ENCODE measurements at regions not wholly inside any gene's neighbourhood (a gene's known extent, or its start where the extent isn't known, plus 50 kb on each side); places are given as distances from the start of the nearest gene placed in this dataset.

DNA sequence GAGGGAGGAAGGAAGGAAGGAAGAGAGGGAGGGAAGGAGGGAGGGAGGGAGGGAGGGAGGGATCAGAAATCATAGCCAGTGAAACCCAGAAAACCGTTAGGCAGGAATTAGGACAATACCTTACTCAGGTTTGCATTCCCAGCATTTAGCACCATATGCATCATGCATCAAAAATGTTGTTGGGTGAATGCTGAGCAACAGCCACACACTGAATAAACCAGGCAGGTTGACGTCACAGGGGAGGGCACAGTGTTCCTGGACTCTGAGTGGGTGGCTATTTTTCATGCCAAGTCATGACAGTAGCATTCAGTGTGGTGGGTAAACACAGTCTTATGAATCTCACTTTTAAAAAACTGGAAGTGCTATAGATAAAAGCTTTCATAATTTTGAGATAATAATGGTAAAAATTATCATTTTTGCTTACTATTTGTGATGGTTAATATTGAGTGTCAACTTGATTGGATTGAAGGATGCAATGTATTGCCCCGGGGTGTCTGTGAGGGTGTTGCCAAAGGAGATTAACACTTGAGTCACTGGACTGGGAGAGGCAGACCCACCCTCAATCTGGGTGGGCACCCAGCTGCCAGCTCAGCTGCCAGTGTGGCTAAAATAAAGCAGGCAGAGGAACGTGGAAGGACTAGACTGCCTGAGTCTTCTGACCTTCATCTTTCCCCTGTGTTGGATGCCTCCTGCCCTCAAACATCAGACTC lies 199.1 kb upstream of the PRKCQ start:
- no peak overlapping the region for H3K27ac Mint-ChIP-seq
- peaks cover 0 to 3% (median 0%) of the 10 kb centered on the region in 9 donors for H3K9me3 Mint-ChIP-seq
- ATAC-seq (no peak), DNase-seq (no peak)
- POLR2A ChIA-PET: no interaction called here
- no peaks in the 10 kb centered on the region for H3K36me3 Mint-ChIP-seq
- H3K4me3 Mint-ChIP-seq: no peak overlapping the region
- H3K4me1 Mint-ChIP-seq: peaks cover 0 to 13% (median 0%) of the 10 kb centered on the region in 4 donors
- H3K27me3 Mint-ChIP-seq: peaks cover 17 to 77% (median 40%) of the 10 kb centered on the region in 5 donors

DNA sequence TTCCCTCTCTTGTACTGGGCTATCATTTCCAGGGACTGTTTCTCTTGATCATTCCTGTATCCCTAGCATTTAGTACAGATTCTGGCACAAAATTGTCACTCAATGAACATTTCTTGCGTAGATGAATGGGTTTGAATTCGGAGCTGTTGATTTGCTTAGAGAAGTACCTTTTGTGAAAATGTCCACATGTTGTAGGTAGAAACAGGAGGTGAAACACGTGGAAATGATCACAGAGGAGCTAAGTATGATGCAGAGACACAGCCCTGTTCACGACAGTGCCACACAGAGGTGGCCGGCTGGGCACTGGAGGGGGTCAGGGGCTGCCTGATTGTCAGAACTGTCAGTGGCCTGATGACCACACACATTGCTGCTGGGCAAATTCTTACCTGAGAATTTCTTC lies 196.1 kb upstream of the PRKCQ start:
- DNase-seq (no peak), ATAC-seq (no peak)
- H3K36me3 Mint-ChIP-seq: no peaks in the 10 kb centered on the region
- POLR2A ChIA-PET: no interaction called here
- peaks cover 0 to 12% (median 3%) of the 10 kb centered on the region in 9 donors for H3K9me3 Mint-ChIP-seq
- H3K4me1 Mint-ChIP-seq: peaks cover 0 to 5% (median 0%) of the 10 kb centered on the region in 4 donors
- peaks cover 18 to 58% (median 33%) of the 10 kb centered on the region in 5 donors for H3K27me3 Mint-ChIP-seq
- H3K27ac Mint-ChIP-seq: no peak overlapping the region
- H3K4me3 Mint-ChIP-seq: no peak overlapping the region

DNA sequence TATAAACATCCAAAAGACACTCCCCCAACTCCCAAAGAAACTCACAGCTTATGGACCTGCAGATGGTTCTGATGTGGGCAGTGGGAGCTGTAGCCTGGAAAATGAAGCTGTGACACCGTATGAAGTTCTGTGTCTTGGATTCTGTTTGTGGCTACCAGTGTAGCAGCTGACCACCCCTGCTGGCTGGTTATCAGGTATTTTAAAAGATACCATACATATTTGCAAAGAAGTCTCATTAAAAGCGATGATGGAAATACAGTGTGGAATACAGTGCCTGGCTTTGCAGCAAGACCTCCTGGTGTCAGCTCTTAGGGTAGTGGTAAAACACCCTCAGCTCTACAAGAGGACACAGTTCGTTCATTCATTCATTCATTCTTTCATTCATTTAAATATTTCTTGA lies 194.3 kb upstream of the PRKCQ start:
- ATAC-seq: no peak
- Mint-ChIP-seq H3K36me3 (peaks cover 0 to 8% (median 0%) of the 10 kb centered on the region in 3 donors), H3K4me1 (no peaks in the 10 kb centered on the region), H3K27ac (no peak overlapping the region), H3K27me3 (peaks cover 18 to 45% (median 28%) of the 10 kb centered on the region in 5 donors), H3K9me3 (peaks cover 0 to 16% (median 12%) of the 10 kb centered on the region in 9 donors), H3K4me3 (no peak overlapping the region)
- POLR2A ChIA-PET: no interaction called here
- DNase-seq: no peak

DNA sequence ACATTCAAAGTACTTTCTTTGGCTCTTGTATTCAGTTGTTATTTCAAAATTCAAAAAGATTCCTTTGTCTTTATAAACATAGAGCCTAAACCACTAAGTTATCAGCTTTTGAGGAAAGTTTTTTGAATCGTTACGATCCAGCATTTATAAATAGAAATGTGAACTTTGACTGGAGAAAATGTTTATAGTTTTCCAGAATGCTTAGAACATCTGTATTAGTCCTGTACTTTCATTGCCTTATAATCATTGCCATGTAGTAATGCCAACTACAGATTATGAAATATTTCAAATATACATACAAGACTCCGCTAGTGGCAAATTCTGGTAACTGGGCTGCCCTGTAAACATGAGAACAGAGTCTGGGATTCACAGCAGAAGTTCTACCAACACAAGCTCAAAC lies 191.3 kb upstream of the PRKCQ start:
- DNase-seq (no peak), ATAC-seq (no peak)
- Mint-ChIP-seq H3K9me3 (peaks cover 0 to 16% (median 12%) of the 10 kb centered on the region in 9 donors), H3K27me3 (peaks cover 12 to 27% (median 16%) of the 10 kb centered on the region in 5 donors), H3K4me1 (peaks cover 0 to 2% (median 0%) of the 10 kb centered on the region in 4 donors), H3K36me3 (peaks cover 0 to 8% (median 0%) of the 10 kb centered on the region in 3 donors), H3K27ac (no peak overlapping the region), H3K4me3 (no peak overlapping the region)
- POLR2A ChIA-PET: no interaction called here

DNA sequence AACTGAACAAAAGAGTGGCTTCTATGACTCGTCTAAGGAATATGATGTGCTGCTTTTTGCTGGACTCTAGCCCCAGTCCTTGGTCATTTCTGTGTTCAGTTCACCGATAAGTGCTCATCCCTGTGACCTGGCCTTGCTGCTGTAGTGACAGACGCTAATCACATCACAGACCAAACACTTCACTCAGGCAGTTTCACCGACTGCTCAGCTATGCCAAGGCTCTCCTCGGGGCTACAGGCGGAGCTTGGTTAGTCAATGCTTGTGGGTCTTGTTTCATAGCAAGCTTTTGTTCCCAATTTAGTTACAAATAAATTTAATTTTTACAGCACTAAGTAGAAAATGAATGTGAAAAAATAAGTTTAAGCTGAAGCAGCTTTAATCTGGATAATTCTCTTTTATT lies 190.8 kb upstream of the PRKCQ start:
- no peak for DNase-seq
- Mint-ChIP-seq H3K4me3 (no peak overlapping the region), H3K36me3 (peaks cover 0 to 8% (median 0%) of the 10 kb centered on the region in 3 donors), H3K27ac (peak overlapping the region in 1 of 10 donors; percentile 43), H3K9me3 (peaks cover 0 to 16% (median 10%) of the 10 kb centered on the region in 9 donors), H3K27me3 (peaks cover 12 to 25% (median 16%) of the 10 kb centered on the region in 5 donors), H3K4me1 (peaks cover 0 to 2% (median 0%) of the 10 kb centered on the region in 4 donors)
- POLR2A ChIA-PET: no interaction called here
- ATAC-seq: no peak

DNA sequence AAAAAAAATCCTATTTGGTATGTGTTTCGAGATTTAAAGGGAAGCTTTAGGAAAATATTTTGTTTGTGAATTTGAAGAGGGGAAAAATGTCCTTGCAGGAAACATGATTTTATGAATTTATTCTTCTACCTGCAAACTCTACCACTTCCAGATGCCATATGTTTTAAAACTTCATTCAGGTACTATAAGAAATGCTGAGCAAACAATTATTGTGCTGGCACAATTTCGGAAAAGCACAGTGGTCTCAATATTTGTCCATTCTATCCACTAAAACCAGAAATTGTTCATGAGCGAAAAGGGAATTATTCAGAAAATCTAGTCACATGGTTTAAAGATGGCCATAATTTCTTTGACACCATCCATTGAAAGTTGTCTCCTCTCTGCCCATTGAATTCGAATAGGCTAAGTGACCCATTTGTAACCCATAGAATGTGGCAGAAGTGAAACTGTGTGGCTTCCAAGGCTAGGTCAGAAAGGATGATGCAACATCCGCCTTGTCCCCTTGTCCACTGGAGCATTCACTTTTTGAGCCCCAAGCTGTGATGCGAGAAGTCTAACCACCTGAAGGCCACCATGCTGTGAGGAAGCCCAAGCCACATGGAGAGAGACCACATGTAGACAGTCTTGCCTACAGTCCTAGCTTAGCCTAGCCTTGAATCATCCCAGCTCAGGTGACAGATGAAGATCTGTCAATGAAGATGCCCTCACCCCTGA lies 189.8 kb upstream of the PRKCQ start:
- peaks cover 0 to 8% (median 0%) of the 10 kb centered on the region in 3 donors for H3K36me3 Mint-ChIP-seq
- DNase-seq (no peak), ATAC-seq (no peak)
- no peak overlapping the region for H3K4me3 Mint-ChIP-seq
- peaks cover 0 to 16% (median 10%) of the 10 kb centered on the region in 9 donors for H3K9me3 Mint-ChIP-seq
- H3K27ac Mint-ChIP-seq: no peak overlapping the region
- POLR2A ChIA-PET: interaction anchor here (0.6 kb wide), 1 partner anchor 163 kb away, joined by 3 read pairs; no protein-coding TSS in a partner anchor
- H3K4me1 Mint-ChIP-seq: peaks cover 0 to 2% (median 0%) of the 10 kb centered on the region in 4 donors
- peaks cover 6 to 19% (median 10%) of the 10 kb centered on the region in 5 donors for H3K27me3 Mint-ChIP-seq

DNA sequence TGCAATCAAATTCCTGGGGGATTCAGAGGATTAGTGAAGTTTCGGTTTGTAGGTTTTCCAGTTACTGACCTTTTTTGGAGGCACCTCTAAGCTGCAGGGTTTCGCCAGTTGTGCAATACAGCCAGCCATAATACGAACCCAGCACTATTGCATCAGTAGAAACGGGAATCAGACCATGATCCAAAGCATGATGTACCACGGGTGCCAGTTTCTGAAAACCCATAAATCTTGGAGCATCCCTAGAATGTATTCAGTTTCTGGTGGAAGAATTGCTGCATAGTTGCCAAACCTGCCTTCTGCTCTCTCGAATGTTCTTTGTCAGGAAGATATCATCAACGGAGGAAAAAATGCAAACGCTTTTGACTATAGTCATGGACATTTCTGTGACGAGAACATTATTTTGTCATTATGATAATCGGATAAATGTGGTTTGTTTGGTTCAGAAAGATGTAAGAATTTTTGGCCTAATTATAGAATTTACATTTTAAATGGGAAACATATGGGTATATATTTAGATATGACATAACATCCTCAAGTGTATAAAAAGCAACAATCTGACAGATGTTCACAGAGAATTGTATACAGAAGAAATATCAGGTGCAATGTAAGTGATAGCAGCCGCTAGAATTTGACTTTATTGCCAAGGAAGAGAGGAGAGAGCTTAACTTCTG lies 186.2 kb upstream of the PRKCQ start:
- Mint-ChIP-seq H3K27me3 (peaks cover 8 to 22% (median 20%) of the 10 kb centered on the region in 5 donors), H3K27ac (no peak overlapping the region), H3K4me3 (no peak overlapping the region), H3K36me3 (peaks cover 0 to 8% (median 0%) of the 10 kb centered on the region in 3 donors), H3K9me3 (peaks cover 0 to 12% (median 3%) of the 10 kb centered on the region in 9 donors), H3K4me1 (peaks cover 0 to 2% (median 0%) of the 10 kb centered on the region in 4 donors)
- POLR2A ChIA-PET: no interaction called here
- DNase-seq (no peak), ATAC-seq (no peak)

DNA sequence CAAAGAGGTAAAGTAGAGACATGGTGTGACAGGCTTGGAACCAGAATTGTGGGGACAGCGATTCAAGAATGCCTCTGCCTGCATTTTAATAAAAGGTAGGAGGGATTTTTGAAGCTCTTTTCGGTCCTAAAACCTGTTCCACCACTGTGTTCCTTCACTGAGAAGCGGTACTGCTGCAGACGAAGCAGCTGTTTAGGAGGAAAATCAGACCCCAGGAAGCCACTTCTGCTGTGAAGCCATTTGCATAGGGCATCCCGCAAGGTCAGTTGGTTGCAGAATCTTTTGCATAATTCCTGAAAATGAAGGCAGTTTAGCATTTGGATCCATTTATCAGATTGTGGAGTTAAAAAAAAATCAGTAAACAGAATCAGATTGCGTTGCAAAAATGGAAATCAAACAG lies 183.3 kb upstream of the PRKCQ start:
- no peak overlapping the region for H3K27ac Mint-ChIP-seq
- no peaks in the 10 kb centered on the region for H3K36me3 Mint-ChIP-seq
- DNase-seq: no peak
- H3K4me1 Mint-ChIP-seq: peaks cover 0 to 2% (median 0%) of the 10 kb centered on the region in 4 donors
- ATAC-seq: no peak
- POLR2A ChIA-PET: no interaction called here
- H3K4me3 Mint-ChIP-seq: no peak overlapping the region
- peaks cover 15 to 36% (median 32%) of the 10 kb centered on the region in 5 donors for H3K27me3 Mint-ChIP-seq
- peaks cover 0 to 7% (median 0%) of the 10 kb centered on the region in 9 donors for H3K9me3 Mint-ChIP-seq

DNA sequence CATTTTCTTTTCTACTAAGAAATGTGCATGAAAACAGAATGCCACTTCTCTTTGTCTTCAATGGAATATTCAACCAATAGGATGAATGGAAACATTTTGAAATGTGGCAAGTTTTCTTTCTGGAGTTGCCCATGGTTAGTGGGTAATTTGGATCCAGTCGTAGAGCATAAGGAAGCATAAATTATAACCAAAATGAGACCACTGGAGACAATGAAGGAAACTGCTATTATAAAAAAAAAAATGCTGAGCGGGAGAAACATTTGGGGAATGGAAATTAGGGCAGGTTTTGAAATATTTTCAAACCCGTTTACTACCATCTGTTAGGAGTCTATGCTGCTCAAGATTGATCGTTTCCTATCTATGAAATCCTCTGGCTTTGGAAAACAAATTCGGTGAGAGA lies 182.9 kb upstream of the PRKCQ start:
- H3K4me1 Mint-ChIP-seq: peaks cover 0 to 2% (median 0%) of the 10 kb centered on the region in 4 donors
- H3K4me3 Mint-ChIP-seq: no peak overlapping the region
- ATAC-seq: no peak
- H3K27me3 Mint-ChIP-seq: peaks cover 15 to 41% (median 32%) of the 10 kb centered on the region in 5 donors
- peaks cover 0 to 7% (median 0%) of the 10 kb centered on the region in 9 donors for H3K9me3 Mint-ChIP-seq
- no peak for DNase-seq
- H3K36me3 Mint-ChIP-seq: no peaks in the 10 kb centered on the region
- POLR2A ChIA-PET: no interaction called here
- no peak overlapping the region for H3K27ac Mint-ChIP-seq

DNA sequence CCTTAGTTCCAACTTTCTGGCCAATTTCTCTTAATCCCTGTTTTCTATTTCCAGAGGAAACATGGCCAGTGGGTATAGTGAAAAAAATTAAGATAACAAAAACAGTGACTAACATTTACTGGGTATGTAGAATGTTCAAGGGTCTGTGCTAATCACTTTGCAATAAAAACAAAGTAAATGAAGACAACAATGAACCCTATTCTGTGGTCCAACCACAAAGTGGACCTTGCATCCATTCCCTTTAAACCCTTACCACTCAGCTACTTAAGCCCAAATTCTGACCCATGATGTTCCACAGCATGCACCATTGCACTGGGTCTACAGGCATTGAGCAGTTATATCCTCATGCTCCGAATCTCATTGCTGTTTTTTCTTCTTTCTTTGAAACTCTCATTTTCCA lies 179.9 kb upstream of the PRKCQ start:
- no peak for DNase-seq
- POLR2A ChIA-PET: no interaction called here
- no peak overlapping the region for H3K27ac Mint-ChIP-seq
- peaks cover 16 to 46% (median 38%) of the 10 kb centered on the region in 5 donors for H3K27me3 Mint-ChIP-seq
- peaks cover 0 to 7% (median 0%) of the 10 kb centered on the region in 9 donors for H3K9me3 Mint-ChIP-seq
- no peaks in the 10 kb centered on the region for H3K4me1 Mint-ChIP-seq
- no peaks in the 10 kb centered on the region for H3K36me3 Mint-ChIP-seq
- H3K4me3 Mint-ChIP-seq: no peak overlapping the region
- no peak for ATAC-seq

DNA sequence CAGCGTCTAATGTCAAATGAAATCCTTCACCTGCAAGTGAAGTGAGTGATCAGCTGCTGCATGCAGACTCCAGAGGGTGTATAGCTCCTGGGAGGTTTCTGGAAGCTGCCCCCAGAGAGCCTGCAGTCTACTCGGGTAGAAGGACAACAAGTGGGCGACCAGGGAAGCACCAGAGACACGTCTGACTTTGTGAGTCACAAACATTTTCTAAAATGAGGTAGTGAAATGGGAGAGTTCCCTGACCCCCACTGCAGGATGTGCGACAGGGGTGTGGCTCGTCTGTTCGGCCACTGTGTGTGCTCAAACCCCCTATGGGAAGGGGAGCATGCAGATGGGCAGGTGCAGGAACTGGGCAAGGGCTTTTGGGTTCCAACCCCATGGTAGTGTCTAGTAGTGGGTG lies 177.1 kb upstream of the PRKCQ start:
- H3K36me3 Mint-ChIP-seq: no peaks in the 10 kb centered on the region
- H3K4me3 Mint-ChIP-seq: no peak overlapping the region
- no peaks in the 10 kb centered on the region for H3K4me1 Mint-ChIP-seq
- DNase-seq: no peak
- H3K27me3 Mint-ChIP-seq: peaks cover 19 to 46% (median 37%) of the 10 kb centered on the region in 5 donors
- POLR2A ChIA-PET: no interaction called here
- H3K27ac Mint-ChIP-seq: no peak overlapping the region
- no peak for ATAC-seq
- H3K9me3 Mint-ChIP-seq: peaks cover 0 to 7% (median 0%) of the 10 kb centered on the region in 9 donors

DNA sequence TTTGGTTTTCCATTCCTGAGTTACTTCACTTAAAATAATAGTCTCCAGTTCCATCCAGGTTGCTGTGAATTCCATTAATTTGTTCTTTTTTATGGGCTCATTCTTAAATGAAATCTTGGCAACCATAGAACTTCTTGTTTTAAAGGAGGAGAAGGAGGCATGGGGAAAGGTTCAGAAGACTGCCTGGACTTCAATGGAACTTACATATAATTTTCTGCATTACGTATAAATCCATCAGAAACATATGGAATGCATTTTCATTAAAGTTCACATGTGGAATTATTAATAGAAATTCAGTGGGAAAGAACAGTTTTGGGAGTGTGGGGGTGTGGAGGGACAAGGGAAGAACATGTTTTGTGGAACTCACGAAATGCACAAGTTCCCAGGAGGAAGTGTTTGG lies 176.6 kb upstream of the PRKCQ start:
- no peak overlapping the region for H3K27ac Mint-ChIP-seq
- no peaks in the 10 kb centered on the region for H3K4me1 Mint-ChIP-seq
- peaks cover 19 to 43% (median 36%) of the 10 kb centered on the region in 5 donors for H3K27me3 Mint-ChIP-seq
- POLR2A ChIA-PET: no interaction called here
- peaks cover 0 to 7% (median 0%) of the 10 kb centered on the region in 9 donors for H3K9me3 Mint-ChIP-seq
- no peak overlapping the region for H3K4me3 Mint-ChIP-seq
- DNase-seq (no peak), ATAC-seq (no peak)
- H3K36me3 Mint-ChIP-seq: no peaks in the 10 kb centered on the region

All from naive thymus-derived CD8-positive, alpha-beta T cell (primary cell).